ENCODE measurements at regions not wholly inside any gene's neighbourhood (a gene's known extent, or its start where the extent isn't known, plus 50 kb on each side); places are given as distances from the start of the nearest gene placed in this dataset.

GRCh38 chr10:130725474-130725970, 586.0 kb downstream of the TCERG1L start:
- no peaks in the 10 kb centered on the region for H3K4me1 ChIP-seq (ENCODE audit: control insufficient read depth, insufficient read depth, low read length)
- H3K27ac ChIP-seq (ENCODE audit: low read depth, low read length) = no peak overlapping the region
- no peak overlapping the region for H3K4me3 ChIP-seq (ENCODE audit: low read depth, low read length)
- H3K27me3 ChIP-seq (ENCODE audit: control insufficient read depth, insufficient read depth, low read length) = no peaks in the 10 kb centered on the region; the same call in 1 of the 2 replicates
- no peaks in the 10 kb centered on the region for H3K9me3 ChIP-seq (ENCODE audit: control insufficient read depth, insufficient read depth, low read depth, low read length)
- no peaks in the 10 kb centered on the region for H3K36me3 ChIP-seq (ENCODE audit: control insufficient read depth, insufficient read depth, low read length)
- H3K9ac ChIP-seq (ENCODE audit: low read length) = no peak overlapping the region

GRCh38 chr10:130726996-130727725, 584.4 kb downstream of the TCERG1L start:
- no peaks in the 10 kb centered on the region for H3K9me3 ChIP-seq (ENCODE audit: control insufficient read depth, insufficient read depth, low read depth, low read length)
- H3K4me3 ChIP-seq (ENCODE audit: low read depth, low read length) = no peak overlapping the region
- no peaks in the 10 kb centered on the region; the same call in 1 of the 2 replicates for H3K27me3 ChIP-seq (ENCODE audit: control insufficient read depth, insufficient read depth, low read length)
- no peak overlapping the region for H3K27ac ChIP-seq (ENCODE audit: low read depth, low read length)
- H3K36me3 ChIP-seq (ENCODE audit: control insufficient read depth, insufficient read depth, low read length) = no peaks in the 10 kb centered on the region
- H3K4me1 ChIP-seq (ENCODE audit: control insufficient read depth, insufficient read depth, low read length) = no peaks in the 10 kb centered on the region
- H3K9ac ChIP-seq (ENCODE audit: low read length) = no peak overlapping the region

GRCh38 chr10:130727766-130728490, 583.6 kb downstream of the TCERG1L start:
- H3K9ac ChIP-seq (ENCODE audit: low read length) = no peak overlapping the region
- no peaks in the 10 kb centered on the region for H3K9me3 ChIP-seq (ENCODE audit: control insufficient read depth, insufficient read depth, low read depth, low read length)
- H3K27ac ChIP-seq (ENCODE audit: low read depth, low read length) = no peak overlapping the region
- H3K4me1 ChIP-seq (ENCODE audit: control insufficient read depth, insufficient read depth, low read length) = no peaks in the 10 kb centered on the region
- peaks cover 1% of the 10 kb centered on the region; the same call in 1 of the 2 replicates for H3K27me3 ChIP-seq (ENCODE audit: control insufficient read depth, insufficient read depth, low read length)
- no peak overlapping the region for H3K4me3 ChIP-seq (ENCODE audit: low read depth, low read length)
- no peaks in the 10 kb centered on the region for H3K36me3 ChIP-seq (ENCODE audit: control insufficient read depth, insufficient read depth, low read length)

- Histone ChIP-seq H3K9ac (ENCODE audit: low read length) (no peak overlapping the region), H3K4me3 (ENCODE audit: low read depth, low read length) (no peak overlapping the region), H3K4me1 (ENCODE audit: control insufficient read depth, insufficient read depth, low read length) (no peaks in the 10 kb centered on the region), H3K9me3 (ENCODE audit: control insufficient read depth, insufficient read depth, low read depth, low read length) (no peaks in the 10 kb centered on the region), H3K27ac (ENCODE audit: low read depth, low read length) (no peak overlapping the region), H3K27me3 (ENCODE audit: control insufficient read depth, insufficient read depth, low read length) (peaks cover 4% of the 10 kb centered on the region; the same call in 1 of the 2 replicates), H3K36me3 (ENCODE audit: control insufficient read depth, insufficient read depth, low read length) (no peaks in the 10 kb centered on the region)
These were observed 582.8 kb downstream of the TCERG1L start for GRCh38 chr10:130728531-130729215.

- Histone ChIP-seq H3K4me3 (ENCODE audit: low read depth, low read length) (no peak overlapping the region), H3K9ac (ENCODE audit: low read length) (no peak overlapping the region), H3K27ac (ENCODE audit: low read depth, low read length) (no peak overlapping the region), H3K27me3 (ENCODE audit: control insufficient read depth, insufficient read depth, low read length) (peaks cover 10% of the 10 kb centered on the region; the same call in 1 of the 2 replicates), H3K36me3 (ENCODE audit: control insufficient read depth, insufficient read depth, low read length) (no peaks in the 10 kb centered on the region), H3K9me3 (ENCODE audit: control insufficient read depth, insufficient read depth, low read depth, low read length) (no peaks in the 10 kb centered on the region), H3K4me1 (ENCODE audit: control insufficient read depth, insufficient read depth, low read length) (no peaks in the 10 kb centered on the region)
These were observed 581.6 kb downstream of the TCERG1L start for GRCh38 chr10:130729876-130730275.

- Histone ChIP-seq H3K36me3 (ENCODE audit: control insufficient read depth, insufficient read depth, low read length) (no peaks in the 10 kb centered on the region), H3K27me3 (ENCODE audit: control insufficient read depth, insufficient read depth, low read length) (peaks cover 18% of the 10 kb centered on the region; the same call in 1 of the 2 replicates), H3K27ac (ENCODE audit: low read depth, low read length) (no peak overlapping the region), H3K4me1 (ENCODE audit: control insufficient read depth, insufficient read depth, low read length) (no peaks in the 10 kb centered on the region), H3K9me3 (ENCODE audit: control insufficient read depth, insufficient read depth, low read depth, low read length) (no peaks in the 10 kb centered on the region), H3K9ac (ENCODE audit: low read length) (no peak overlapping the region), H3K4me3 (ENCODE audit: low read depth, low read length) (no peak overlapping the region)
These were observed 574.3 kb downstream of the TCERG1L start for GRCh38 chr10:130737186-130737585.

GRCh38 chr10:130737621-130738020, 573.9 kb downstream of the TCERG1L start:
- Histone ChIP-seq H3K4me3 (ENCODE audit: low read depth, low read length) (no peak overlapping the region), H3K9me3 (ENCODE audit: control insufficient read depth, insufficient read depth, low read depth, low read length) (no peaks in the 10 kb centered on the region), H3K9ac (ENCODE audit: low read length) (no peak overlapping the region), H3K36me3 (ENCODE audit: control insufficient read depth, insufficient read depth, low read length) (no peaks in the 10 kb centered on the region), H3K4me1 (ENCODE audit: control insufficient read depth, insufficient read depth, low read length) (no peaks in the 10 kb centered on the region), H3K27ac (ENCODE audit: low read depth, low read length) (no peak overlapping the region), H3K27me3 (ENCODE audit: control insufficient read depth, insufficient read depth, low read length) (peaks cover 18% of the 10 kb centered on the region; the same call in 1 of the 2 replicates)

- H3K36me3 ChIP-seq (ENCODE audit: control insufficient read depth, insufficient read depth, low read length) = no peaks in the 10 kb centered on the region
- H3K27ac ChIP-seq (ENCODE audit: low read depth, low read length) = no peak overlapping the region
- H3K9me3 ChIP-seq (ENCODE audit: control insufficient read depth, insufficient read depth, low read depth, low read length) = no peaks in the 10 kb centered on the region
- peaks cover 13% of the 10 kb centered on the region; the same call in 1 of the 2 replicates for H3K27me3 ChIP-seq (ENCODE audit: control insufficient read depth, insufficient read depth, low read length)
- peaks cover 2% of the 10 kb centered on the region; the same call in 1 of the 2 replicates for H3K4me1 ChIP-seq (ENCODE audit: control insufficient read depth, insufficient read depth, low read length)
- H3K4me3 ChIP-seq (ENCODE audit: low read depth, low read length) = no peak overlapping the region
- H3K9ac ChIP-seq (ENCODE audit: low read length) = no peak overlapping the region
These were observed 572.3 kb downstream of the TCERG1L start for GRCh38 chr10:130739016-130739756.

- H3K9ac ChIP-seq (ENCODE audit: low read length) = no peak overlapping the region
- no peaks in the 10 kb centered on the region for H3K36me3 ChIP-seq (ENCODE audit: control insufficient read depth, insufficient read depth, low read length)
- no peak overlapping the region for H3K4me3 ChIP-seq (ENCODE audit: low read depth, low read length)
- no peaks in the 10 kb centered on the region for H3K9me3 ChIP-seq (ENCODE audit: control insufficient read depth, insufficient read depth, low read depth, low read length)
- peaks cover 8% of the 10 kb centered on the region for H3K4me1 ChIP-seq (ENCODE audit: control insufficient read depth, insufficient read depth, low read length)
- no peak overlapping the region for H3K27ac ChIP-seq (ENCODE audit: low read depth, low read length)
- peaks cover 7% of the 10 kb centered on the region; the same call in 1 of the 2 replicates for H3K27me3 ChIP-seq (ENCODE audit: control insufficient read depth, insufficient read depth, low read length)
These were observed 571.8 kb downstream of the TCERG1L start for GRCh38 chr10:130739757-130740145.

- Histone ChIP-seq H3K27me3 (ENCODE audit: control insufficient read depth, insufficient read depth, low read length) (peaks cover 7% of the 10 kb centered on the region; the same call in 1 of the 2 replicates), H3K27ac (ENCODE audit: low read depth, low read length) (no peak overlapping the region), H3K4me3 (ENCODE audit: low read depth, low read length) (no peak overlapping the region), H3K36me3 (ENCODE audit: control insufficient read depth, insufficient read depth, low read length) (no peaks in the 10 kb centered on the region), H3K9me3 (ENCODE audit: control insufficient read depth, insufficient read depth, low read depth, low read length) (no peaks in the 10 kb centered on the region), H3K9ac (ENCODE audit: low read length) (no peak overlapping the region), H3K4me1 (ENCODE audit: control insufficient read depth, insufficient read depth, low read length) (peaks cover 10% of the 10 kb centered on the region)
These were observed 571.4 kb downstream of the TCERG1L start for GRCh38 chr10:130740166-130740565.
